ENCODE measurements at regions not wholly inside any gene's neighbourhood (a gene's known extent, or its start where the extent isn't known, plus 50 kb on each side); places are given as distances from the start of the nearest gene placed in this dataset.

DNA sequence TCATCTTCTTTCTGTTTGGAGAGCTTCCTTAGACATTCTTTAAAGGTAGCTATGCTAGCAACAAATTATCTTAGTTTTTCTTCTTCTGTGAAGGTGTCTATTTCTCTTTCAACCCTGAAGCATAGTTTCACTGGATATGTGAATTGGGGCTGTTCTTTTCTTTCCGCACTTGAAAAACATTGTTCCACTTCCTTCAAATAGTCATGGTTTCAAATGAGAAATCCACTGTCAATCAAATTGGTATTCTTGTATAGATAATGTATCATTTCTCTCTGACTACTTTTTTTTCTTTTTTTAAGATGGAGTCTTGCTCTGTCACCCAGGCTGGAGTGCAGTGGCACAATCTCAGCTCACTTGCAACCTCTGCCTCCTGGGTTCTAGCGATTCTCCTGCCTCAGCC is 254.0 kb downstream of the ANAPC1 start:
- no peak overlapping the region for H3K4me2 ChIP-seq
- no peaks in the 10 kb centered on the region for H3K27me3 ChIP-seq (ENCODE audit: insufficient read depth)
- ChIA-PET CTCF (no interaction called here), POLR2A (no interaction called here)
- H3K4me3 ChIP-seq (ENCODE audit: low read depth in 2 of 2, low read length in 1 of 2) = no peak overlapping the region
- H3K9ac ChIP-seq = no peak overlapping the region
- H3F3A ChIP-seq (replicated peaks; ENCODE audit: insufficient read depth) = no peaks in the 10 kb centered on the region
- DNase-seq = no peak
- H4K20me1 ChIP-seq (ENCODE audit: insufficient read depth) = no peaks in the 10 kb centered on the region
- H3K79me2 ChIP-seq (ENCODE audit: insufficient read depth) = no peaks in the 10 kb centered on the region
- H3K4me1 ChIP-seq (ENCODE audit: control insufficient read depth in 1 of 2, insufficient read depth in 2 of 2, low read depth in 1 of 2, low read length in 1 of 2) = peaks cover 0 to 7% of the 10 kb centered on the region in 2 experiments; a peak in 1 of 4 replicates
- no peak overlapping the region for H2AFZ ChIP-seq (ENCODE audit: low read depth)
- WGBS (ENCODE audit: low lambda C conversion rate) = 76% methylated on average over 2 of the region's 2 CpGs
- H3K9me3 ChIP-seq = peaks cover 6% of the 10 kb centered on the region; the same call in 1 of the 2 replicates
- no peaks in the 10 kb centered on the region for H3K9me2 ChIP-seq
- H3K36me3 ChIP-seq (replicated peaks in 1 of 2; ENCODE audit: control insufficient read depth in 1 of 2, insufficient read depth in 2 of 2, low read length in 1 of 2) = peaks cover 0 to 3% of the 10 kb centered on the region in 2 experiments
- TF ChIP-seq, protein P1, sequence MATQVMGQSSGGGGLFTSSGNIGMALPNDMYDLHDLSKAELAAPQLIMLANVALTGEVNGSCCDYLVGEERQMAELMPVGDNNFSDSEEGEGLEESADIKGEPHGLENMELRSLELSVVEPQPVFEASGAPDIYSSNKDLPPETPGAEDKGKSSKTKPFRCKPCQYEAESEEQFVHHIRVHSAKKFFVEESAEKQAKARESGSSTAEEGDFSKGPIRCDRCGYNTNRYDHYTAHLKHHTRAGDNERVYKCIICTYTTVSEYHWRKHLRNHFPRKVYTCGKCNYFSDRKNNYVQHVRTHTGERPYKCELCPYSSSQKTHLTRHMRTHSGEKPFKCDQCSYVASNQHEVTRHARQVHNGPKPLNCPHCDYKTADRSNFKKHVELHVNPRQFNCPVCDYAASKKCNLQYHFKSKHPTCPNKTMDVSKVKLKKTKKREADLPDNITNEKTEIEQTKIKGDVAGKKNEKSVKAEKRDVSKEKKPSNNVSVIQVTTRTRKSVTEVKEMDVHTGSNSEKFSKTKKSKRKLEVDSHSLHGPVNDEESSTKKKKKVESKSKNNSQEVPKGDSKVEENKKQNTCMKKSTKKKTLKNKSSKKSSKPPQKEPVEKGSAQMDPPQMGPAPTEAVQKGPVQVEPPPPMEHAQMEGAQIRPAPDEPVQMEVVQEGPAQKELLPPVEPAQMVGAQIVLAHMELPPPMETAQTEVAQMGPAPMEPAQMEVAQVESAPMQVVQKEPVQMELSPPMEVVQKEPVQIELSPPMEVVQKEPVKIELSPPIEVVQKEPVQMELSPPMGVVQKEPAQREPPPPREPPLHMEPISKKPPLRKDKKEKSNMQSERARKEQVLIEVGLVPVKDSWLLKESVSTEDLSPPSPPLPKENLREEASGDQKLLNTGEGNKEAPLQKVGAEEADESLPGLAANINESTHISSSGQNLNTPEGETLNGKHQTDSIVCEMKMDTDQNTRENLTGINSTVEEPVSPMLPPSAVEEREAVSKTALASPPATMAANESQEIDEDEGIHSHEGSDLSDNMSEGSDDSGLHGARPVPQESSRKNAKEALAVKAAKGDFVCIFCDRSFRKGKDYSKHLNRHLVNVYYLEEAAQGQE (IDR thresholded peaks at IDR 0.05; ENCODE audit: low read depth, low read length) = no peak
- TF ChIP-seq, protein P2, sequence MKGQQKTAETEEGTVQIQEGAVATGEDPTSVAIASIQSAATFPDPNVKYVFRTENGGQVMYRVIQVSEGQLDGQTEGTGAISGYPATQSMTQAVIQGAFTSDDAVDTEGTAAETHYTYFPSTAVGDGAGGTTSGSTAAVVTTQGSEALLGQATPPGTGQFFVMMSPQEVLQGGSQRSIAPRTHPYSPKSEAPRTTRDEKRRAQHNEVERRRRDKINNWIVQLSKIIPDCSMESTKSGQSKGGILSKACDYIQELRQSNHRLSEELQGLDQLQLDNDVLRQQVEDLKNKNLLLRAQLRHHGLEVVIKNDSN (IDR thresholded peaks at IDR 0.05; ENCODE audit: borderline replicate concordance, low read depth) = no peak
- TF ChIP-seq, protein P3, sequence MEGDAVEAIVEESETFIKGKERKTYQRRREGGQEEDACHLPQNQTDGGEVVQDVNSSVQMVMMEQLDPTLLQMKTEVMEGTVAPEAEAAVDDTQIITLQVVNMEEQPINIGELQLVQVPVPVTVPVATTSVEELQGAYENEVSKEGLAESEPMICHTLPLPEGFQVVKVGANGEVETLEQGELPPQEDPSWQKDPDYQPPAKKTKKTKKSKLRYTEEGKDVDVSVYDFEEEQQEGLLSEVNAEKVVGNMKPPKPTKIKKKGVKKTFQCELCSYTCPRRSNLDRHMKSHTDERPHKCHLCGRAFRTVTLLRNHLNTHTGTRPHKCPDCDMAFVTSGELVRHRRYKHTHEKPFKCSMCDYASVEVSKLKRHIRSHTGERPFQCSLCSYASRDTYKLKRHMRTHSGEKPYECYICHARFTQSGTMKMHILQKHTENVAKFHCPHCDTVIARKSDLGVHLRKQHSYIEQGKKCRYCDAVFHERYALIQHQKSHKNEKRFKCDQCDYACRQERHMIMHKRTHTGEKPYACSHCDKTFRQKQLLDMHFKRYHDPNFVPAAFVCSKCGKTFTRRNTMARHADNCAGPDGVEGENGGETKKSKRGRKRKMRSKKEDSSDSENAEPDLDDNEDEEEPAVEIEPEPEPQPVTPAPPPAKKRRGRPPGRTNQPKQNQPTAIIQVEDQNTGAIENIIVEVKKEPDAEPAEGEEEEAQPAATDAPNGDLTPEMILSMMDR (IDR thresholded peaks at IDR 0.05) = no peak
- no peak overlapping the region for H3K27ac ChIP-seq (ENCODE audit: low read depth in 2 of 2, low read length in 1 of 2)

DNA sequence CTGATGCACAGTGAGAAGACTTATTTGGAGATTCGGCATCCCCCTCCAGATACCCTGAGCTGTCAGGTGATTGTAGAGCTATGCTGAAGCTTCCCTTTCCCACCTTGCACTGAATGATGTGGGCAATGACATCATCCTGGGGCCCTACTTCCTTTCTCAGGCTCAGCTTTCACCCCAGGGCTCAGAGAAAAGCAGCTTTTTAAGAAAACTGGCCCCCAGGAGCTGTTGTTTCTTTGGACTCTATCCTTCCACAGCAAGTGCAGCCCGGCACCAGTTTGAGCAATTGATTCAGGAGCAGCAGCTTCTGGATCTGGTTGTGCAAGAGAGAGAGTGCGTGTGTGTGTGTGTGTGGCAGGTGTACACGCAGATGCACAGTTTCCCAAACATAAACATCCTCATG is 251.3 kb downstream of the ANAPC1 start:
- Histone ChIP-seq H3K79me2 (ENCODE audit: insufficient read depth) (no peaks in the 10 kb centered on the region), H4K20me1 (ENCODE audit: insufficient read depth) (no peaks in the 10 kb centered on the region), H3K36me3 (replicated peaks in 1 of 2; ENCODE audit: control insufficient read depth in 1 of 2, insufficient read depth in 2 of 2, low read length in 1 of 2) (peaks cover 0 to 3% of the 10 kb centered on the region in 2 experiments), H3K9me3 (peaks cover 4% of the 10 kb centered on the region; the same call in 1 of the 2 replicates), H3K4me3 (ENCODE audit: low read depth in 2 of 2, low read length in 1 of 2) (no peak overlapping the region), H3K9me2 (no peaks in the 10 kb centered on the region), H3K27ac (ENCODE audit: low read depth in 2 of 2, low read length in 1 of 2) (no peak overlapping the region), H2AFZ (ENCODE audit: low read depth) (no peak overlapping the region), H3K4me1 (ENCODE audit: control insufficient read depth in 1 of 2, insufficient read depth in 2 of 2, low read depth in 1 of 2, low read length in 1 of 2) (peaks cover 0 to 7% of the 10 kb centered on the region in 2 experiments; a peak in 2 of 4 replicates), H3F3A (replicated peaks; ENCODE audit: insufficient read depth) (no peaks in the 10 kb centered on the region), H3K27me3 (ENCODE audit: insufficient read depth) (no peaks in the 10 kb centered on the region), H3K9ac (no peak overlapping the region), H3K4me2 (no peak overlapping the region)
- TF ChIP-seq, protein P4, sequence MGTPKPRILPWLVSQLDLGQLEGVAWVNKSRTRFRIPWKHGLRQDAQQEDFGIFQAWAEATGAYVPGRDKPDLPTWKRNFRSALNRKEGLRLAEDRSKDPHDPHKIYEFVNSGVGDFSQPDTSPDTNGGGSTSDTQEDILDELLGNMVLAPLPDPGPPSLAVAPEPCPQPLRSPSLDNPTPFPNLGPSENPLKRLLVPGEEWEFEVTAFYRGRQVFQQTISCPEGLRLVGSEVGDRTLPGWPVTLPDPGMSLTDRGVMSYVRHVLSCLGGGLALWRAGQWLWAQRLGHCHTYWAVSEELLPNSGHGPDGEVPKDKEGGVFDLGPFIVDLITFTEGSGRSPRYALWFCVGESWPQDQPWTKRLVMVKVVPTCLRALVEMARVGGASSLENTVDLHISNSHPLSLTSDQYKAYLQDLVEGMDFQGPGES (IDR thresholded peaks at IDR 0.05; ENCODE audit: low read depth, low read length) = no peak
- TF ChIP-seq, protein P5, sequence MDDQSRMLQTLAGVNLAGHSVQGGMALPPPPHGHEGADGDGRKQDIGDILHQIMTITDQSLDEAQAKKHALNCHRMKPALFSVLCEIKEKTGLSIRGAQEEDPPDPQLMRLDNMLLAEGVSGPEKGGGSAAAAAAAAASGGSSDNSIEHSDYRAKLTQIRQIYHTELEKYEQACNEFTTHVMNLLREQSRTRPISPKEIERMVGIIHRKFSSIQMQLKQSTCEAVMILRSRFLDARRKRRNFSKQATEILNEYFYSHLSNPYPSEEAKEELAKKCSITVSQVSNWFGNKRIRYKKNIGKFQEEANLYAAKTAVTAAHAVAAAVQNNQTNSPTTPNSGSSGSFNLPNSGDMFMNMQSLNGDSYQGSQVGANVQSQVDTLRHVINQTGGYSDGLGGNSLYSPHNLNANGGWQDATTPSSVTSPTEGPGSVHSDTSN (IDR thresholded peaks at IDR 0.05) = no peak
- TF ChIP-seq GABPA (IDR thresholded peaks at IDR 0.05; ENCODE audit: low read depth) (no peak), ELF1 (IDR thresholded peaks at IDR 0.05) (no peak), CHD2 (IDR thresholded peaks at IDR 0.05; ENCODE audit: low read length, partially characterized antibody) (no peak), FOSL2 (IDR thresholded peaks at IDR 0.05; ENCODE audit: borderline replicate concordance, low read depth) (no peak), SIN3A (IDR thresholded peaks at IDR 0.05; ENCODE audit: borderline replicate concordance, low read depth, low read length) (no peak), TAF1 (IDR thresholded peaks at IDR 0.05; ENCODE audit: borderline replicate concordance, low read depth, low read length) (no peak), NRF1 (IDR thresholded peaks at IDR 0.05; ENCODE audit: low read depth, low read length) (no peak)
- ChIA-PET CTCF (interaction anchor here (1.8 kb wide), 1 partner anchor 10 kb away, joined by 6 read pairs; no protein-coding TSS in a partner anchor), POLR2A (no interaction called here)
- DNase-seq = no peak
- 46% methylated on average over 2 of the region's 4 CpGs for WGBS (ENCODE audit: low lambda C conversion rate)
